K562 (cell line): ENCODE measurements at regions not wholly inside any gene's neighbourhood (a gene's known extent, or its start where the extent isn't known, plus 50 kb on each side); places are given as distances from the start of the nearest gene placed in this dataset.

Experiments
- ATAC-seq: fragments of 200-7000 bp; cut with Tn5 transposase; 3 replicates; pipeline ENCODE4 v1.9.1; 2020; ENCODE audit warnings: moderate library complexity
- BruUV-seq: library from RNA; stranded (reverse); fragments of 400-500 nt; replicated peaks from 2 replicates; lab custom pipeline; 2021; lab: Mats Ljungman, UMichigan
- CTCF ChIA-PET: fragments of 300-600 bp; formaldehyde crosslinking; extraction: SDS; loops from one replicate; lab custom pipeline; 2021; ENCODE audit warnings: low intra/inter-chr PET ratio; lab: Yijun Ruan, JAX
- POLR2A ChIA-PET: fragments of 300-600, 350-650 bp; sonication (Branson Sonifier 250); formaldehyde crosslinking; extraction: SDS; loops from one replicate; lab custom pipeline; 2021; ENCODE audit warnings: antibody characterized with exemption, inconsistent platforms; lab: Yijun Ruan, JAX
- DNase-seq, 4 experiments: peaks; one replicate each; pipeline versions ENCODE4 v3.0.0 to v3.0.0-alpha.2; 2011 to 2018; ENCODE audit warnings: low spot score in 3 of 4, mixed read lengths in 3 of 4; ENCODE audit errors: extremely low read depth in 1 of 4
- FAIRE-seq: peaks from 2 replicates; lab custom pipeline; 2011; peaks lifted over from hg19 to GRCh38; lab: Jason Lieb, UNC
- H2AFZ ChIP-seq: 2 replicates; pipeline ENCODE4 v1.6.0; 2011; ENCODE audit warnings: low read depth, low read length, control low read depth, inconsistent platforms
- H3K27ac ChIP-seq: fragments of 200-600 bp; 3 replicates; pipeline ENCODE4 v1.8.0; 2011; ENCODE audit warnings: low read depth, mild to moderate bottlenecking, control low read depth, inconsistent platforms, low read length, moderate library complexity, mixed read lengths; ENCODE audit errors: extremely low read depth
- H3K27me3 ChIP-seq, 2 experiments: fragments of 300-600 bp in 1 of 2; 2 replicates in 1 of 2; 3 replicates in 1 of 2; pipeline versions ENCODE4 v1.6.0 to v1.8.0; 2011; ENCODE audit warnings: inconsistent platforms in 2 of 2, low read length in 2 of 2, mild to moderate bottlenecking in 1 of 2, mixed read lengths in 1 of 2, moderate library complexity in 1 of 2; ENCODE audit not compliant: control insufficient read depth in 2 of 2, insufficient read depth in 2 of 2
- H3K36me3 ChIP-seq: fragments of 300-600 bp; 3 replicates; pipeline ENCODE4 v1.8.0; 2011; ENCODE audit warnings: mild to moderate bottlenecking, low read length, inconsistent platforms; ENCODE audit not compliant: control insufficient read depth, insufficient read depth
- H3K4me1 ChIP-seq, 2 experiments: fragments of 200-600 bp in 1 of 2; replicated peaks in 1 of 2; 2 replicates in 1 of 2; 3 replicates in 1 of 2; pipeline versions ENCODE4 v1.5.1 to v1.8.0; 2011; ENCODE audit warnings: inconsistent platforms in 2 of 2, low read length in 2 of 2, mild to moderate bottlenecking in 1 of 2, mixed read lengths in 1 of 2, moderate library complexity in 1 of 2; ENCODE audit not compliant: control insufficient read depth in 2 of 2, insufficient read depth in 2 of 2
- H3K4me2 ChIP-seq: 2 replicates; pipeline ENCODE4 v1.6.1; 2011; ENCODE audit warnings: low read length, control low read depth, inconsistent platforms, mixed read lengths; ENCODE audit not compliant: insufficient read depth
- H3K4me3 ChIP-seq: fragments of 200-600 bp; sonication (generic), shearing (Covaris generic); 2 replicates; pipeline ENCODE4 v1.5.1; 2016; ENCODE audit warnings: control low read depth, inconsistent platforms
- H3K79me2 ChIP-seq: fragments of 200-600 bp; 3 replicates; pipeline ENCODE4 v1.8.0; 2011; ENCODE audit warnings: low read length, inconsistent platforms; ENCODE audit not compliant: control insufficient read depth, insufficient read depth
- H3K9ac ChIP-seq, 2 experiments: 2 replicates each; pipeline versions ENCODE4 v1.6.0 to v1.6.1; 2011; ENCODE audit warnings: low read depth in 2 of 2, low read length in 2 of 2, control low read depth in 1 of 2, inconsistent platforms in 1 of 2, mild to moderate bottlenecking in 1 of 2, mixed read lengths in 1 of 2; ENCODE audit not compliant: insufficient read depth in 1 of 2
- H3K9me1 ChIP-seq: one replicate; pipeline ENCODE4 v1.6.0; 2011; ENCODE audit warnings: inconsistent platforms, mild to moderate bottlenecking, low read length, moderate library complexity; ENCODE audit not compliant: control insufficient read depth, insufficient read depth
- H3K9me3 ChIP-seq: replicated peaks from 2 replicates; pipeline ENCODE4 v1.5.1; 2011; ENCODE audit warnings: low read depth, low read length, inconsistent platforms; ENCODE audit not compliant: control insufficient read depth, insufficient read depth
- H4K20me1 ChIP-seq: replicated peaks from 2 replicates; pipeline ENCODE4 v1.6.1; 2011; ENCODE audit warnings: low read length, inconsistent platforms, mixed read lengths; ENCODE audit not compliant: control insufficient read depth, insufficient read depth
- BDP1 ChIP-seq: IDR thresholded peaks from 3 replicates; pipeline ENCODE4 v1.6.1; 2011; ENCODE audit not compliant: insufficient read length, insufficient read depth
- CAMTA2 ChIP-seq: fragments of 250-450 bp; sonication (Bioruptor Pico); conservative IDR thresholded peaks from 2 replicates; pipeline ENCODE4 v1.5.1; 2022
- CHCHD3 ChIP-seq: fragments of 250-450 bp; sonication (Bioruptor Pico); IDR thresholded peaks from 2 replicates; pipeline ENCODE4 v2.1.2; 2022; ENCODE audit warnings: mild to moderate bottlenecking
- LARP7 ChIP-seq: fragments of 450-650 bp; IDR thresholded peaks from 2 replicates; pipeline ENCODE4 v1.6.1; 2016
- MAFK ChIP-seq: IDR thresholded peaks from 2 replicates; pipeline ENCODE4 v1.6.1; 2011; ENCODE audit warnings: low read length, improper control_type of control experiment
- MCM2 ChIP-seq: fragments of 450-650 bp; IDR thresholded peaks from 2 replicates; pipeline ENCODE4 v1.6.1; 2017; ENCODE audit warnings: low read depth, mild to moderate bottlenecking
- MNT ChIP-seq, 2 experiments: fragments of 450-650 bp; conservative IDR thresholded peaks; 2 replicates each; pipeline ENCODE4 v1.6.1; 2017; ENCODE audit warnings: mild to moderate bottlenecking in 2 of 2, moderate library complexity in 2 of 2
- NFRKB ChIP-seq: fragments of 450-650 bp; IDR thresholded peaks from 2 replicates; pipeline ENCODE4 v1.6.1; 2016; ENCODE audit warnings: low read depth
- PTRF ChIP-seq: fragments of 450-650 bp; IDR thresholded peaks from 2 replicates; pipeline ENCODE4 v1.6.1; 2016; ENCODE audit warnings: mild to moderate bottlenecking, missing genetic modification characterization, missing compliant biosample characterization
- RERE ChIP-seq: sonication (generic); formaldehyde crosslinking; IDR thresholded peaks from 2 replicates; pipeline ENCODE4 v1.8.0; 2023; ENCODE audit warnings: missing genetic modification reagents, mild to moderate bottlenecking, borderline replicate concordance
- ZNF134 ChIP-seq: fragments of 250-450 bp; sonication (Bioruptor Pico); conservative IDR thresholded peaks from 2 replicates; pipeline ENCODE4 v1.4.0; 2020
- ZNF431 ChIP-seq: sonication (generic); formaldehyde crosslinking; IDR thresholded peaks from 2 replicates; pipeline ENCODE4 v1.8.0; 2022; ENCODE audit warnings: mild to moderate bottlenecking, missing genetic modification reagents
- WGBS: fragments of 100-300 bp; shearing (Covaris generic); methylation state at CpG from one replicate; pipeline ENCODE4 v1.1.6; 2016; ENCODE audit warnings: low coverage, mixed read lengths; ENCODE audit not compliant: insufficient coverage; ENCODE audit errors: missing lambda C conversion rate; 5-methylcytosine and 5-hydroxymethylcytosine counted together
- in situ Hi-C: fragments of 300-500 bp; cut with MboI; formaldehyde crosslinking; loops from 4 replicates; pipeline ENCODE4 v1.15.0; 2018; ENCODE audit warnings: inconsistent platforms, mixed read lengths
- intact Hi-C: fragments of 100-400 bp; cut with micrococcal nuclease; formaldehyde crosslinking; loops from 2 replicates; pipeline ENCODE4 v1.14.2; 2022
- TF ChIP-seq, protein P1 (sequence below): sonication (generic); formaldehyde crosslinking; IDR thresholded peaks from 2 replicates; pipeline ENCODE4 v1.8.0; 2022; ENCODE audit warnings: missing genetic modification reagents, mild to moderate bottlenecking, borderline replicate concordance

- DNase-seq (no peak), FAIRE-seq (no peak), ATAC-seq (no peak)
- Histone ChIP-seq H2AFZ (no peak overlapping the region), H3K9me3 (no peaks in the 10 kb centered on the region; the same call in 1 of the 2 replicates), H4K20me1 (no peaks in the 10 kb centered on the region), H3K79me2 (no peaks in the 10 kb centered on the region), H3K4me2 (no peak overlapping the region), H3K36me3 (no peaks in the 10 kb centered on the region), H3K4me1 (no peaks in the 10 kb centered on the region), H3K9ac (no peak overlapping the region), H3K27me3 (no peaks in the 10 kb centered on the region), H3K4me3 (no peak overlapping the region), H3K27ac (no peak overlapping the region), H3K9me1 (no peaks in the 10 kb centered on the region)
- CTCF ChIA-PET = no interaction called here
- WGBS = 0% methylated on average over 1 of the region's 1 CpG
- POLR2A ChIA-PET = no interaction called here
- in situ Hi-C loops (no loop called here), intact Hi-C loops (no loop called here)
- BruUV-seq = no TSS peak
- no peak for TF ChIP-seq BDP1
- no peak for TF ChIP-seq ZNF431
- TF ChIP-seq MCM2 = no peak
- TF ChIP-seq MAFK = no peak
- no peak for TF ChIP-seq LARP7
- TF ChIP-seq NFRKB = no peak
- no peak for TF ChIP-seq MNT (conservative IDR thresholded peaks at IDR 0.05)
- TF ChIP-seq, protein P1, sequence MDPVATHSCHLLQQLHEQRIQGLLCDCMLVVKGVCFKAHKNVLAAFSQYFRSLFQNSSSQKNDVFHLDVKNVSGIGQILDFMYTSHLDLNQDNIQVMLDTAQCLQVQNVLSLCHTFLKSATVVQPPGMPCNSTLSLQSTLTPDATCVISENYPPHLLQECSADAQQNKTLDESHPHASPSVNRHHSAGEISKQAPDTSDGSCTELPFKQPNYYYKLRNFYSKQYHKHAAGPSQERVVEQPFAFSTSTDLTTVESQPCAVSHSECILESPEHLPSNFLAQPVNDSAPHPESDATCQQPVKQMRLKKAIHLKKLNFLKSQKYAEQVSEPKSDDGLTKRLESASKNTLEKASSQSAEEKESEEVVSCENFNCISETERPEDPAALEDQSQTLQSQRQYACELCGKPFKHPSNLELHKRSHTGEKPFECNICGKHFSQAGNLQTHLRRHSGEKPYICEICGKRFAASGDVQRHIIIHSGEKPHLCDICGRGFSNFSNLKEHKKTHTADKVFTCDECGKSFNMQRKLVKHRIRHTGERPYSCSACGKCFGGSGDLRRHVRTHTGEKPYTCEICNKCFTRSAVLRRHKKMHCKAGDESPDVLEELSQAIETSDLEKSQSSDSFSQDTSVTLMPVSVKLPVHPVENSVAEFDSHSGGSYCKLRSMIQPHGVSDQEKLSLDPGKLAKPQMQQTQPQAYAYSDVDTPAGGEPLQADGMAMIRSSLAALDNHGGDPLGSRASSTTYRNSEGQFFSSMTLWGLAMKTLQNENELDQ (CRISPR knock-in tag) = no peak
- TF ChIP-seq CHCHD3 (CRISPR knock-in tag) = no peak
- no peak for TF ChIP-seq CAMTA2 (CRISPR knock-in tag)
- TF ChIP-seq ZNF134 (CRISPR knock-in tag) = no peak
- no peak for TF ChIP-seq PTRF
- no peak for TF ChIP-seq RERE (CRISPR knock-in tag)
Observed at GRCh38 chr18:28236487-28236886, 59.6 kb upstream of the CDH2 start.
